ENCODE measurements at regions not wholly inside any gene's neighbourhood (a gene's known extent, or its start where the extent isn't known, plus 50 kb on each side); places are given as distances from the start of the nearest gene placed in this dataset.
"Not testable (repeated sequence)": the region's sequence is repeated elsewhere in the genome, so short reads cannot be mapped to it uniquely, and the experiment has no call there.

GRCh38 chr6:85236636-85237035, 213.2 kb upstream of the NT5E start:
- DNase-seq (ENCODE audit: low read depth in 1 of 2, low spot score in 1 of 2): no peak

GRCh38 chr6:85227345-85227744, 222.5 kb upstream of the NT5E start:
- DNase-seq (ENCODE audit: low read depth in 1 of 2, low spot score in 1 of 2): not testable (repeated sequence)

DNA sequence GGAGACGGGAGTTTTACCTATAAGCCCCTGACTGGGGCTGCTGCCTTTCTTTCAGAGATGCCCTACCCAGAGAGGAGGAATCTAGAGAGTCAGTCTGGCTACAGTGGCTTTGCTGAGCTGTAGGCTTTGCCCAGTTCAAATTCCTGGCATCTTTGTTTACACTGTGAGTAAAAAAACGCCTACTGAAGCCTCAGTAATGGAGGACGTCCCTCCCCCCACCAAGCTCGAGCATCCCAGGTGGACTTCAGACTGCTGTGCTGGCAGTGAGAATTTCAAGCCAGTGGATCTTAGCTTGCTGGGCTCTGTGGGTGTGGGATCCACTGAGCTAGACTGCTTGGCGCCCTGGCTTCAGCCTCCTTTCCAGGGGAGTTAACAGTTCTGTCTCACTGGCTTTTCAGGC, 237.1 kb upstream of the NT5E start:
- DNase-seq (ENCODE audit: low read depth in 1 of 2, low spot score in 1 of 2): not testable (repeated sequence)

DNA sequence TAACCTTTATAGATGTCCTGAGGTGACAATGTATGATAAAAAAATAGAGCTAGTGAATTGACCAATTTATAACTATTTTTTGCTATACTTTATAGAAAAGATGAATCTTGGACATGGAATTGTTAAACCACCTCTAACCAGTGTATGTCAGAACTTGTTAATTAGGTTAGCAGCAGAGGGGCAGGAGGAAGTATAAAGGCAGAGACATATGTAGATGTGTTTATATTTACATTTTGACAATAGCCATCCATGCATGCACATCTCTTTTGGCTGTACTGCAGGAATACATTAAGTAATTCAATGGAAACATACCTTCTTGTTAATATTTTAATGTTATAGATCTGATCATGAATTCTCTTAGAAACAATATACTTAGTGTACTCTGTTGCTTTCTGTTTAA, 254.6 kb upstream of the NT5E start:
- no peak for DNase-seq (ENCODE audit: low read depth in 1 of 2, low spot score in 1 of 2)

GRCh38 chr6:85193339-85193738, 256.5 kb upstream of the NT5E start:
- DNase-seq (ENCODE audit: low read depth in 1 of 2, low spot score in 1 of 2): no peak

DNA sequence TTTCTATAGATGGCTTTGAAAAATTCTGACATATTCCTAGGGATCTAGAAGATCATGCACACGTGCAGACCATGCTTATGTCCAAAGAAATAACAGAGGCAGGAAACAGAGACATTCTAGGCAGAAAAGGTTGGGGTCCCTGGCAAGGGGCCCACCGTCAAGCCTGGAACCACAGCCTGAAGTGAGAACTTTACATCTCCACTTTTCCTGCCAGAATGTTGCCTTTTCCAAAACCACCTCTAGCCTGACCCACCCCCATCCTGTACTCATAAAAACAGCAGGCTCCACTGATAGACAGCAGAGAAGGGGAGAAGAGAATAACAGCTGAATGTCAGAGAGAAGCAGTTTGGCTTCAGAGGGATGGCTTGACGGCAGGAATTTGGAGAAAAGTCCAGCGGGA, 257.3 kb upstream of the NT5E start:
- no peak for DNase-seq (ENCODE audit: low read depth in 1 of 2, low spot score in 1 of 2)

DNA sequence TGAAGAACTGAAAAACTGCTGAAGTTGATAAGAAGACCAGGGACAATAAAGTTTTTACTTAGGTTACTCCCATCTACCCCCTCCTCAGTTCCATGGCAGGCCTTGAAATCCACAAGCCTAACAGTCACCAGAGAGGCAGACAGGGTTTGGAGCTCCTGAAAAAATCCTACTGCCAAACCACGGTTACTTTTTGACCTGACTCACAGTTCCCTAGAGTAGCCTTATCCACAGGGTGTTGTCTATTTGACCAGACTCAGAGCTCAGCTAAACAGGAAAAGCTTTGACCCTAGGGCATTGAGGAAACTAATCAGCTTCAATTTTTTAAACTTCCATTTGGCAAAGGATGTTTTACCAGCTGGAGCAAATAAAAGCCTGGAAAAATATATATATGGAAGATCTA, 257.7 kb upstream of the NT5E start:
- no peak for DNase-seq (ENCODE audit: low read depth in 1 of 2, low spot score in 1 of 2)

DNA sequence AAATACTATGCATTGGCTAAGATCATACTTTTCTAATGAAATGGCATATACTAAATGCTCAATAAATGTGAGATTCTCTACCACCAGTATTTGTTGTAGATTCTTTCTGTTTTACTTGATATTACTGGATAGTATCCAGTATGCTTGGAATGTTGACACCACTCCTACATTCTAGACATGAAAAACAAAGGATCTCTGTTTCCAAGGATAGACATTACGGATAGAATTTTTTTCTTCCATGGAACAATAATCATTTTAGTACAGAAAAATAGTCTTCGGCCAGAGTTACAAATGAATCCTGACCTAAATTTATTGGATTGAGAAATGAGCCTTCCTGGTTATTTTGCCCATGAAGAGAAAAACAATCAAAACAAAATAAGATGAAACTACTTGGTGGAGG, 258.2 kb upstream of the NT5E start:
- DNase-seq (ENCODE audit: low read depth in 1 of 2, low spot score in 1 of 2): no peak

DNA sequence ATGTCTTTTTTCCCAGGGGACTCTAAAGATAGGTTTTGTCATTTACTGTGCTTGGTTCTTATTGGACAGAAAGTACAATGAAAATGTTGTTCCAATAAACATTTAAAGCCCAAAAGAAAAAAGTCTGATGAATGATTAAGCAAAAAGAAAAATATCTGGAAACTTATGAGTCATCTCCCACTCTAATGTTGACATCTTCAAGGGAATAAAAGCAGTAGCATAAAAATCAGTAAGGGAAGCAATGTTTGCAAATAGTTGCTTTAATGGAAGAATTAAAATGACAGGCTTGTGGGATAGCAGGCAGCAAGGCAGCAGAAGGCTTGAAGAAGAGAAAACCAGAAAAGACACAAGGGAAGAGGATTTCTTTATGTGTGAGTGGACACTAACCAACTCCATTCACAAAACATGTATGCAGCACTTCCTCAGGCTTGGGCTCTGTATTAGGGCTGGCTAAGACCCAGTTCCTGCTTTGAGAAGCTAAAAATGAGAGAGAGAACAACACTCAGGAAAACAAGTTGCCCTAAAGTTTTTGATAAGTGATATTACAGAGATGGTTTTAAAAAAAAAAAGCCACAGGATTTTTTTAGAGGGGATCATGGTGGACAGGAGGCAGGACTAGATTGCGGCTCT, 263.2 kb upstream of the NT5E start:
- no peak for DNase-seq (ENCODE audit: low read depth in 1 of 2, low spot score in 1 of 2)

DNA sequence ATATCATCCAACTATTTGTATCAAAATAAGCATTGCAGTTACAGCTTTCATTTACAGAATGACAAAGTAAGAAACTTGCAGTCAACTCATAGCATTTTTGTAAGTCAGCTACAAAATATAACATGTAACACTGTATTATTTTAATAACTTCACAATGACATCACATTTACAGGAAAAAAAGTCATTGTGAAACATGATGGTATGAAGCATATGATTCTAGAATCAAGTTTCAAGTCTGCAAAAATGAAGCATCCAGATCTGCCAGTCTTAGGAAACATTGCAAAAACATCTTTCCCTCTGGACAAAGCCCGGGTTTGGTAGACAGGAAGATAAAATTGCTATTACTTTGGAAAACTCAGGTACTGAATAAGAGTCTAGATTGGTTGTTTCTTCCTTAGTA, 263.9 kb upstream of the NT5E start:
- DNase-seq (ENCODE audit: low read depth in 1 of 2, low spot score in 1 of 2): no peak

- DNase-seq (ENCODE audit: low read depth in 1 of 2, low spot score in 1 of 2): no peak
Observed at GRCh38 chr6:85183841-85184240, 266.0 kb upstream of the NT5E start.

GRCh38 chr6:85172705-85173104, 277.2 kb upstream of the NT5E start:
- DNase-seq (ENCODE audit: low read depth in 1 of 2, low spot score in 1 of 2): no peak

GRCh38 chr6:85172161-85172560, 277.7 kb upstream of the NT5E start:
- DNase-seq (ENCODE audit: low read depth in 1 of 2, low spot score in 1 of 2): no peak

DNA sequence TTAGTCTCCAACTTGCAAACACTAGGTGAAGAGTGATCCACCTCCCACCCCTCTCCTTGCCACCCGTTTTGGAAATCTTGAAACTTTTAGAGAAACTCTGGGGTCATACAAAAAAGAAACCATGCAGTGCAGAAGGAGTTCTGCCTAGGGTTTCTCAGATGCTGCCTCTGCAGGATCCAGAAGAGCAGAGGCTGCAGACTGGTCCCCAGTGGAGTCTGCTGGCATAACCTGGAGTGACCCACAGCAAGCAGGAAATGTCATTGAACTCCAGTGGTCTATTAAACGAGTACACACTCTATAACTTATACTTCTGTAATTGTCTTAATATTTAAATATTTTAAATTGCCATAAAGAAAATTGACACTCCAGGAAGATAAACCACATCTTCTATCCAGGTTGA, 280.7 kb upstream of the NT5E start:
- DNase-seq (ENCODE audit: low read depth in 1 of 2, low spot score in 1 of 2): no peak

GRCh38 chr6:85168146-85168545, 281.7 kb upstream of the NT5E start:
- DNase-seq (ENCODE audit: low read depth in 1 of 2, low spot score in 1 of 2): no peak

DNA sequence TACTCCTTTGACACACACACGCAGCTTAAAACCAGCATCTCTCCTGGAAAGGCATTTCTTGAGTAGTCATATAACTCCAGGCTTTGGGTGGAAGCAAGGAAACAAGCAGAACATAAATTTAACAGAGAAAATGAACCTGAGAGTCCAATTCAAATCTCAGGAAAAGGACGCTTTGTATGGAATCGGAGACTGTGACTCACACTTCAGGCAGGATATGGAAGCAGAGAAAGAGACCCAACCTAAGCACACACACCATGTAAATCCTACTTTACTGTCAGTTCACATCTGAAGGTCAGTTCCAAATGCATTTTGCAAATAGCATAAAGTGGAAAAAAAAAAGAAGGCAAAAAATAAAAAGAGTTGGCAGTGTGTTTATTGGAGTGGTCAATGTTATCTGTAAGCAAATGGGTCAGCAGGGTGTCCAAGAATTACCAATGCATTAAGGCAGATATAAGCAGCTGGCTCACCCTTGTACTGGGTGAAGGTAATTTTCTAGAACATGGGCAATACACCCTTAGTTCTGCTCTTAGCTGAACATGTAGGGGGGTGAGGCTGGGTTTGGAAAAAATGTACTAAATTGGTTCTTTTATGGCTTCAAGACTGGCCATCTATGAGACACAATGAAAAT, 283.7 kb upstream of the NT5E start:
- no peak for DNase-seq (ENCODE audit: low read depth in 1 of 2, low spot score in 1 of 2)

DNA sequence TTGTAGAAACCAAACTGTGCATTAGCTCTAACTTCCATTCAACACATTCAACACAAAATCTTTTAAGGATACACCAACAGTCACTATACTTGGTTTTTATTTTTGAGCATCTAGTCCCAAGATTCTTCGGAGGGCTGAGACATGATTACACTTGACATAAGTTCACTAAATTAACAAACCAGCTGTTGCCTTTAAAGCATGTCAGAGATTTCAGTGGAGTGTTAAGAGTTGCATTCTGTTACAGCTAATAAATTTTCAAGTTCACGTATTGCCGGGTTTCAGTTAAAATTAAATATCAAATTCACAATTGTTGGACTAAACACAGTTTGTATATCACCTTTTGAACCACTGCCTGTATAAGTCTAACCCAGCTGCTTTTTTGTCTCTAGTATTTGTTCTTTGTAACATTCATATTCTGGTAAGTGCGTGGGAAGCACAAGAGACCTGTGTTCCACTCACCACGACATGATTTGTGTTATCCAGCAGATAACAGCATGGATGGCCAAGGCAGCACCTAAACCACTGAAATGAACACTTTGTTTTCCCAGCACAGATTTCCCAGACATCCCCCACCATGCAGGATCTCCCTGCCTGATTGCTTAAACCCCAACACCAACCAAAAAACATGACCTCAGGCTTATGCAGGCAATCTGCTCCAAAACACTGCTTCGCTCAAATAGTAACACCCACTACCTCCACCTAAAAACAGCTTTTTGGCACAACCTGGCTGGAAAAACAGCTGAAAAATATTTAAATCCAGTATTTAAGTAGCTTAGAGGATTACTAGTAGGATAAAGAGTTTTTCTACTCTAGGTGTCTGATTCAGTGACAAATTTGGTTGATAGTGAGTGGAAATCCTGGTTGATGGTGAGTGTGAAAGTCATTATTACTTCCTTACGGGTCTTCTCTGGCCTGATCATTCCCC, 286.5 kb upstream of the NT5E start:
- DNase-seq (ENCODE audit: low read depth in 1 of 2, low spot score in 1 of 2): no peak

- no peak for DNase-seq (ENCODE audit: low read depth in 1 of 2, low spot score in 1 of 2)
Observed at GRCh38 chr6:85157311-85157710, 292.6 kb upstream of the NT5E start.

DNA sequence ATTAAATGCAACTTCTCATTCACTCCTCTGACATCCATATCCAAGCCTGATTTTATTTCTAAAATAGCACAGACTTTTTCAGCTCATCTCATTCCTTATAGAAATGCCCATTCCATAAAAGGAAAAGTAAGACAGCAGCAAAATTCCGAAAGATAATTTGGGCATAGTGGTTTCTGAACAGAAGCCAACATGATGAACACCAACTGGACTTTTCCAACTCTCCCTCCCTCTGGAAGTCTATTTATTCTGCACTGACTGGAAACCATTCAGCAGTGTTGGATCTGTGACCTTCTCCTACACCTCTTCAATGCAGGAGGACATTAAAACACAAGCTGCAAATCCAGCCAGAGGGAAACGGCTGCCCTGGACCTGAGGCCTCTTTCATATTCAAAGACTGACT, 306.2 kb upstream of the NT5E start:
- no peak for DNase-seq (ENCODE audit: low read depth in 1 of 2, low spot score in 1 of 2)

DNA sequence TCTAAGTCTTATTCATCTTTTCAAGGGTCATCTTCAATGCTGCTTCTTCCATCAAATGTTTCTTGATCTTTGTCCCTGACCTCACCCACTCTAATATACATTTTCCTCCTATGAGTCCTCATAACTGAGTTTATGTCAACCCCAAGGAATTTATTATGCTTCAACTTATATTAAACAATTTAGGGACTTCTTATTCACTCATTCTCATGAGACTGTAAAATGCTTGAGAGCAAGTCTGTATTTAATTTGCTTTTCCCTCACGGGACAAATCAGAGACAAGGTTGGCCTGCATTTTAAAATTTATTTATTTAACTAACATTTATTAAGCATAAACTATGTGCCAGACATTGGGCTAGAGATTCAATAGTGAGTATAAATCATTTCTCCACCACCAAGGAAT, 312.0 kb upstream of the NT5E start:
- no peak for DNase-seq (ENCODE audit: low read depth in 1 of 2, low spot score in 1 of 2)

GRCh38 chr6:85136310-85136709, 313.6 kb upstream of the NT5E start:
- DNase-seq (ENCODE audit: low read depth in 1 of 2, low spot score in 1 of 2): no peak

GRCh38 chr6:85135376-85136094, 314.3 kb upstream of the NT5E start:
- DNase-seq (ENCODE audit: low read depth in 1 of 2, low spot score in 1 of 2): no peak
